ENCODE measurements at regions not wholly inside any gene's neighbourhood (a gene's known extent, or its start where the extent isn't known, plus 50 kb on each side); places are given as distances from the start of the nearest gene placed in this dataset.

- TF ChIP-seq CTCF (IDR thresholded peaks at IDR 0.05) (no peak), ZFX (IDR thresholded peaks at IDR 0.05; ENCODE audit: borderline replicate concordance) (no peak)
These were observed 147.7 kb upstream of the SALL1 start for GRCh38 chr16:51298800-51299199.
